HCT116 (cell line): ENCODE measurements at regions not wholly inside any gene's neighbourhood (a gene's known extent, or its start where the extent isn't known, plus 50 kb on each side); places are given as distances from the start of the nearest gene placed in this dataset.

Experiments used
- ATAC-seq: fragments of 200-7000 bp; cut with Tn5 transposase; 2 replicates; pipeline ENCODE4 v1.9.1; 2020; ENCODE audit warnings: mild to moderate bottlenecking, moderate library complexity
- BruUV-seq: library from RNA; stranded (reverse); fragments of 400-500 nt; replicated peaks from 2 replicates; lab custom pipeline; 2021; lab: Mats Ljungman, UMichigan
- CTCF ChIA-PET: fragments of 300-600 bp; sonication (Branson Sonifier 250); formaldehyde crosslinking; loops from one replicate; lab custom pipeline; 2021; ENCODE audit warnings: antibody characterized with exemption; lab: Charles Lee
- POLR2A ChIA-PET: fragments of 300-600, 350-600 bp; sonication (Branson Sonifier 250); formaldehyde crosslinking; loops from one replicate; lab custom pipeline; 2021; ENCODE audit warnings: antibody characterized with exemption; lab: Charles Lee
- RAD21 ChIA-PET, 2 experiments: fragments of 300-600 bp; sonication (Branson Sonifier 250); formaldehyde crosslinking; loops; one replicate each; lab custom pipeline; 2023; ENCODE audit warnings: low total read pairs in 2 of 2; ENCODE audit not compliant: uncharacterized antibody in 2 of 2, unreplicated experiment in 2 of 2, low non-redundant PET in 1 of 2; lab: Charles Lee
- DNase-seq: peaks from one replicate; pipeline ENCODE4 v3.0.0-alpha.2; 2010; ENCODE audit warnings: low read depth, low spot score
- H2AFZ ChIP-seq: fragments of 200-600 bp; shearing (Covaris generic), sonication (generic); 2 replicates; pipeline ENCODE4 v1.6.1; 2017; ENCODE audit warnings: low read depth, mixed run types, mixed read lengths, antibody characterized with exemption, low read length; ENCODE audit not compliant: poor library complexity, severe bottlenecking
- H3K27ac ChIP-seq: 2 replicates; pipeline ENCODE4 v1.5.1; 2012; ENCODE audit warnings: low read depth, low read length
- H3K27me3 ChIP-seq: fragments of 200-600 bp; sonication (generic); 2 replicates; pipeline ENCODE4 v1.6.1; 2016; ENCODE audit warnings: mixed run types, low read length, mixed read lengths; ENCODE audit not compliant: insufficient read depth
- H3K36me3 ChIP-seq, 2 experiments: fragments of 200-500 bp in 1 of 2; fragments of 200-600 bp in 1 of 2; sonication (Bioruptor generic) in 1 of 2; sonication (generic) in 1 of 2; 2 replicates each; pipeline versions ENCODE4 v1.5.1 to v1.6.1; 2014 to 2016; ENCODE audit warnings: low read length in 2 of 2, inconsistent platforms in 1 of 2, mixed read lengths in 1 of 2, mixed run types in 1 of 2; ENCODE audit not compliant: insufficient read depth in 2 of 2, control insufficient read depth in 1 of 2
- H3K4me1 ChIP-seq, 2 experiments: fragments of 200-600 bp in 1 of 2; sonication (generic) in 1 of 2; 2 replicates each; pipeline versions ENCODE4 v1.5.1 to v1.6.1; 2012 to 2017; ENCODE audit warnings: low read length in 2 of 2, inconsistent platforms in 1 of 2, mild to moderate bottlenecking in 1 of 2, mixed read lengths in 1 of 2, mixed run types in 1 of 2, moderate library complexity in 1 of 2; ENCODE audit not compliant: insufficient read depth in 2 of 2, control insufficient read depth in 1 of 2
- H3K4me2 ChIP-seq: fragments of 200-600 bp; sonication (generic); 2 replicates; pipeline ENCODE4 v1.6.1; 2017; ENCODE audit warnings: mixed run types, low read length, mixed read lengths
- H3K4me3 ChIP-seq, 2 experiments: fragments of 200-600 bp in 1 of 2; sonication (generic) in 1 of 2; replicated peaks in 1 of 2; 2 replicates each; pipeline ENCODE4 v1.5.1; 2011 to 2016; ENCODE audit warnings: low read length in 2 of 2, control low read depth in 1 of 2, low read depth in 1 of 2, mild to moderate bottlenecking in 1 of 2, mixed read lengths in 1 of 2, mixed run types in 1 of 2
- H3K79me2 ChIP-seq: fragments of 200-600 bp; sonication (generic); 2 replicates; pipeline ENCODE4 v1.6.1; 2017; ENCODE audit warnings: mild to moderate bottlenecking, mixed run types, low read length, moderate library complexity, mixed read lengths; ENCODE audit not compliant: insufficient read depth
- H3K9ac ChIP-seq: fragments of 200-600 bp; sonication (generic); 2 replicates; pipeline ENCODE4 v1.6.1; 2016; ENCODE audit warnings: low read length, mixed read lengths
- H3K9me2 ChIP-seq: fragments of 200-600 bp; sonication (generic), shearing (Covaris generic); 2 replicates; pipeline ENCODE4 v1.6.1; 2017; ENCODE audit warnings: mixed run types, mild to moderate bottlenecking, moderate library complexity; ENCODE audit not compliant: insufficient read depth
- H3K9me3 ChIP-seq, 2 experiments: fragments of 200-500 bp in 1 of 2; fragments of 200-600 bp in 1 of 2; sonication (Bioruptor generic) in 1 of 2; sonication (generic) in 1 of 2; 2 replicates each; pipeline ENCODE4 v1.6.1; 2014 to 2017; ENCODE audit warnings: low read length in 2 of 2, mixed read lengths in 2 of 2, inconsistent platforms in 1 of 2, low read depth in 1 of 2, mild to moderate bottlenecking in 1 of 2, mixed run types in 1 of 2, moderate library complexity in 1 of 2; ENCODE audit not compliant: control insufficient read depth in 1 of 2, insufficient read depth in 1 of 2
- H4K20me1 ChIP-seq: fragments of 200-600 bp; sonication (generic), shearing (Covaris generic); 2 replicates; pipeline ENCODE4 v1.6.1; 2017; ENCODE audit warnings: mixed run types, mild to moderate bottlenecking, moderate library complexity; ENCODE audit not compliant: insufficient read depth
- ATF3 ChIP-seq: IDR thresholded peaks from 2 replicates; pipeline ENCODE4 v1.6.1; 2012
- CBX3 ChIP-seq: IDR thresholded peaks from 2 replicates; pipeline ENCODE4 v1.6.1; 2012; ENCODE audit warnings: low read depth
- CEBPB ChIP-seq: IDR thresholded peaks from 2 replicates; pipeline ENCODE4 v1.6.1; 2012; ENCODE audit warnings: low read depth
- CTCF ChIP-seq, 3 experiments: fragments of 200-600 bp in 1 of 3; sonication (generic) in 1 of 3; IDR thresholded peaks in 2 of 3; conservative IDR thresholded peaks in 1 of 3; 2 replicates each; pipeline ENCODE4 v1.5.1; 2012 to 2017; ENCODE audit warnings: low read depth in 2 of 3, low read length in 2 of 3, antibody characterized with exemption in 1 of 3, borderline replicate concordance in 1 of 3, control low read depth in 1 of 3, mild to moderate bottlenecking in 1 of 3, mixed read lengths in 1 of 3, mixed run types in 1 of 3, moderate library complexity in 1 of 3; ENCODE audit not compliant: insufficient read depth in 1 of 3
- EGR1 ChIP-seq: IDR thresholded peaks from 2 replicates; pipeline ENCODE4 v1.6.1; 2012; ENCODE audit warnings: low read depth
- ELF1 ChIP-seq: IDR thresholded peaks from 2 replicates; pipeline ENCODE4 v1.6.1; 2012; ENCODE audit warnings: low read depth, borderline replicate concordance
- EZH2 ChIP-seq: fragments of 200-600 bp; sonication (generic); IDR thresholded peaks from 2 replicates; pipeline ENCODE4 v1.6.1; 2017; ENCODE audit warnings: antibody characterized with exemption, mixed run types
- FOSL1 ChIP-seq: IDR thresholded peaks from 2 replicates; pipeline ENCODE4 v1.6.1; 2012; ENCODE audit warnings: low read depth
- JUND ChIP-seq: IDR thresholded peaks from 2 replicates; pipeline ENCODE4 v1.6.1; 2012
- MAX ChIP-seq: IDR thresholded peaks from 2 replicates; pipeline ENCODE4 v1.6.1; 2012
- POLR2A ChIP-seq: IDR thresholded peaks from 2 replicates; pipeline ENCODE4 v1.7.0; 2011; ENCODE audit warnings: borderline replicate concordance; ENCODE audit not compliant: insufficient read depth, insufficient read length; ENCODE audit errors: extremely low read depth
- POLR2AphosphoS5 ChIP-seq: IDR thresholded peaks from 2 replicates; pipeline ENCODE4 v1.6.1; 2011; ENCODE audit warnings: mild to moderate bottlenecking, low read depth, low read length, moderate library complexity
- RAD21 ChIP-seq: IDR thresholded peaks from 2 replicates; pipeline ENCODE4 v1.6.1; 2012; ENCODE audit warnings: low read depth, mild to moderate bottlenecking
- SIN3A ChIP-seq: IDR thresholded peaks from 2 replicates; pipeline ENCODE4 v1.6.1; 2012; ENCODE audit warnings: low read depth
- SP1 ChIP-seq: IDR thresholded peaks from 2 replicates; pipeline ENCODE4 v1.6.1; 2012; ENCODE audit warnings: low read depth
- SRF ChIP-seq: IDR thresholded peaks from 2 replicates; pipeline ENCODE4 v1.6.1; 2012; ENCODE audit warnings: low read depth
- TCF7L2 ChIP-seq: IDR thresholded peaks from 2 replicates; pipeline ENCODE4 v1.7.0; 2011; ENCODE audit warnings: borderline replicate concordance, inconsistent platforms; ENCODE audit not compliant: insufficient read depth, insufficient read length; ENCODE audit errors: extremely low read depth
- YY1 ChIP-seq: IDR thresholded peaks from 2 replicates; pipeline ENCODE4 v1.6.1; 2011; ENCODE audit warnings: low read length, low read depth, moderate library complexity, mild to moderate bottlenecking; ENCODE audit not compliant: insufficient replicate concordance; ENCODE audit errors: extremely low read depth
- ZFX ChIP-seq: fragments of 450-650 bp; IDR thresholded peaks from 2 replicates; pipeline ENCODE4 v1.6.1; 2017
- intact Hi-C: fragments of 100-400 bp; cut with micrococcal nuclease; formaldehyde crosslinking; loops from 2 replicates; pipeline ENCODE4 v1.10.0; 2022
- TF ChIP-seq, protein P1 (sequence below): IDR thresholded peaks from 2 replicates; pipeline ENCODE4 v1.6.1; 2012; ENCODE audit warnings: low read depth

- TF ChIP-seq, protein P1, sequence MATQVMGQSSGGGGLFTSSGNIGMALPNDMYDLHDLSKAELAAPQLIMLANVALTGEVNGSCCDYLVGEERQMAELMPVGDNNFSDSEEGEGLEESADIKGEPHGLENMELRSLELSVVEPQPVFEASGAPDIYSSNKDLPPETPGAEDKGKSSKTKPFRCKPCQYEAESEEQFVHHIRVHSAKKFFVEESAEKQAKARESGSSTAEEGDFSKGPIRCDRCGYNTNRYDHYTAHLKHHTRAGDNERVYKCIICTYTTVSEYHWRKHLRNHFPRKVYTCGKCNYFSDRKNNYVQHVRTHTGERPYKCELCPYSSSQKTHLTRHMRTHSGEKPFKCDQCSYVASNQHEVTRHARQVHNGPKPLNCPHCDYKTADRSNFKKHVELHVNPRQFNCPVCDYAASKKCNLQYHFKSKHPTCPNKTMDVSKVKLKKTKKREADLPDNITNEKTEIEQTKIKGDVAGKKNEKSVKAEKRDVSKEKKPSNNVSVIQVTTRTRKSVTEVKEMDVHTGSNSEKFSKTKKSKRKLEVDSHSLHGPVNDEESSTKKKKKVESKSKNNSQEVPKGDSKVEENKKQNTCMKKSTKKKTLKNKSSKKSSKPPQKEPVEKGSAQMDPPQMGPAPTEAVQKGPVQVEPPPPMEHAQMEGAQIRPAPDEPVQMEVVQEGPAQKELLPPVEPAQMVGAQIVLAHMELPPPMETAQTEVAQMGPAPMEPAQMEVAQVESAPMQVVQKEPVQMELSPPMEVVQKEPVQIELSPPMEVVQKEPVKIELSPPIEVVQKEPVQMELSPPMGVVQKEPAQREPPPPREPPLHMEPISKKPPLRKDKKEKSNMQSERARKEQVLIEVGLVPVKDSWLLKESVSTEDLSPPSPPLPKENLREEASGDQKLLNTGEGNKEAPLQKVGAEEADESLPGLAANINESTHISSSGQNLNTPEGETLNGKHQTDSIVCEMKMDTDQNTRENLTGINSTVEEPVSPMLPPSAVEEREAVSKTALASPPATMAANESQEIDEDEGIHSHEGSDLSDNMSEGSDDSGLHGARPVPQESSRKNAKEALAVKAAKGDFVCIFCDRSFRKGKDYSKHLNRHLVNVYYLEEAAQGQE: no peak
- TF ChIP-seq TCF7L2 (no peak), CTCF (IDR thresholded peaks at IDR 0.05 in 2 of 3, conservative IDR thresholded peaks at IDR 0.05 in 1 of 3; ENCODE audit: borderline replicate concordance in 1 of 3, insufficient read depth in 1 of 3, low read depth in 2 of 3, low read length in 2 of 3) (no peak), CBX3 (no peak), RAD21 (no peak), EGR1 (no peak), FOSL1 (no peak), POLR2A (no peak)
- TF ChIP-seq, all 23 proteins: peak for 0
Observed at GRCh38 chr6:25197111-25197510, 82.1 kb upstream of the CARMIL1 start (continued).

GRCh38 chr6:25199544-25199943 lies 79.6 kb upstream of the CARMIL1 start:
- Histone ChIP-seq H3K9me3 (no peaks in the 10 kb centered on the region; a peak in 1 of 4 replicates), H3K36me3 (no peaks in the 10 kb centered on the region), H3K4me2 (no peak overlapping the region), H4K20me1 (no peaks in the 10 kb centered on the region), H3K9me2 (no peaks in the 10 kb centered on the region), H3K4me1 (peaks cover 0 to 1% of the 10 kb centered on the region in 2 experiments; a peak in 1 of 4 replicates), H3K79me2 (no peaks in the 10 kb centered on the region), H3K9ac (no peak overlapping the region), H2AFZ (no peak overlapping the region), H3K4me3 (no peak overlapping the region), H3K27ac (no peak overlapping the region), H3K27me3 (no peaks in the 10 kb centered on the region)
- ChIA-PET RAD21 (no interaction called here), CTCF (interaction anchor here (1.7 kb wide), 1 partner anchor 24 kb away, joined by 4 read pairs; no protein-coding TSS in a partner anchor), POLR2A (no interaction called here)
- no peak for DNase-seq
- intact Hi-C loops: no loop called here
- no TSS peak for BruUV-seq
- no peak; the same call in 1 of the 2 replicates for ATAC-seq
- TF ChIP-seq YY1: no peak
- no peak for TF ChIP-seq EZH2
- TF ChIP-seq ATF3: no peak
- no peak for TF ChIP-seq MAX
- no peak for TF ChIP-seq POLR2AphosphoS5
- TF ChIP-seq ELF1: no peak
- no peak for TF ChIP-seq CBX3
- no peak for TF ChIP-seq POLR2A
- no peak for TF ChIP-seq JUND
- no peak for TF ChIP-seq TCF7L2
- TF ChIP-seq SIN3A: no peak
- TF ChIP-seq RAD21: no peak
- no peak for TF ChIP-seq ZFX
- TF ChIP-seq SP1: no peak
- no peak for TF ChIP-seq SRF
- TF ChIP-seq CEBPB: no peak
